ENCODE measurements at regions not wholly inside any gene's neighbourhood (a gene's known extent, or its start where the extent isn't known, plus 50 kb on each side); places are given as distances from the start of the nearest gene placed in this dataset.

DNA sequence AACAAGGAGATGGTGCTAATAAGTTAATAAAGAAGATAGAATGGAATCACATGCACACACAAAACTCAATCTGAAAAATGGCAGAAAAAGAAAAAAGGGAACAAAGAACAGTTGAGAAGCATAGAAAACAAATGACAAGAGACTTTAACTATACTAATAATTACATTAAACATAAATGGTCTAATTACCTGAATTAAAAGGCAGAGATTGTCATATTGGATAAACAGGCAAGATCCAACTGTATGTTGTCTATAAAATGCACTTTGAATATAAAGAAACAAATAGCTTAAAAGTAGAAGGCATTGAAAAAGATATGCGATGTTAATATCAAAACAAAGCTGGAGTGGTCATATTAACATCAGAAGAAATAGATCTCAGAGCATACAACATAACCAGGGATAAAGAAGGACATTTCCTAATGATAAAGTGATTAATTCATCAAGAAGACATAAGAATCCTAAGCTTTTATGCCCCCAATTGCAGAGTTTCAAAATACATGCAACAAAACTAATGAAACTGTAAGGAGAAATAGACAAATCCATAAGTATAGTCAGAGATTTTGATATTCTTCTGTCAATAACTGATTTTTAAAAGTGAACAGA, 293.5 kb downstream of the PTPRU start:
- no peak for TF ChIP-seq POLR2AphosphoS5 (IDR thresholded peaks at IDR 0.05; ENCODE audit: low read depth, low read length)
- TF ChIP-seq, protein P1, sequence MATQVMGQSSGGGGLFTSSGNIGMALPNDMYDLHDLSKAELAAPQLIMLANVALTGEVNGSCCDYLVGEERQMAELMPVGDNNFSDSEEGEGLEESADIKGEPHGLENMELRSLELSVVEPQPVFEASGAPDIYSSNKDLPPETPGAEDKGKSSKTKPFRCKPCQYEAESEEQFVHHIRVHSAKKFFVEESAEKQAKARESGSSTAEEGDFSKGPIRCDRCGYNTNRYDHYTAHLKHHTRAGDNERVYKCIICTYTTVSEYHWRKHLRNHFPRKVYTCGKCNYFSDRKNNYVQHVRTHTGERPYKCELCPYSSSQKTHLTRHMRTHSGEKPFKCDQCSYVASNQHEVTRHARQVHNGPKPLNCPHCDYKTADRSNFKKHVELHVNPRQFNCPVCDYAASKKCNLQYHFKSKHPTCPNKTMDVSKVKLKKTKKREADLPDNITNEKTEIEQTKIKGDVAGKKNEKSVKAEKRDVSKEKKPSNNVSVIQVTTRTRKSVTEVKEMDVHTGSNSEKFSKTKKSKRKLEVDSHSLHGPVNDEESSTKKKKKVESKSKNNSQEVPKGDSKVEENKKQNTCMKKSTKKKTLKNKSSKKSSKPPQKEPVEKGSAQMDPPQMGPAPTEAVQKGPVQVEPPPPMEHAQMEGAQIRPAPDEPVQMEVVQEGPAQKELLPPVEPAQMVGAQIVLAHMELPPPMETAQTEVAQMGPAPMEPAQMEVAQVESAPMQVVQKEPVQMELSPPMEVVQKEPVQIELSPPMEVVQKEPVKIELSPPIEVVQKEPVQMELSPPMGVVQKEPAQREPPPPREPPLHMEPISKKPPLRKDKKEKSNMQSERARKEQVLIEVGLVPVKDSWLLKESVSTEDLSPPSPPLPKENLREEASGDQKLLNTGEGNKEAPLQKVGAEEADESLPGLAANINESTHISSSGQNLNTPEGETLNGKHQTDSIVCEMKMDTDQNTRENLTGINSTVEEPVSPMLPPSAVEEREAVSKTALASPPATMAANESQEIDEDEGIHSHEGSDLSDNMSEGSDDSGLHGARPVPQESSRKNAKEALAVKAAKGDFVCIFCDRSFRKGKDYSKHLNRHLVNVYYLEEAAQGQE (IDR thresholded peaks at IDR 0.05; ENCODE audit: insufficient read depth in 1 of 2, low read depth in 2 of 2, low read length in 2 of 2) = no peak

Data from PFSK-1 (cell line).